Spleen (tissue), 7 donors: ENCODE measurements at regions not wholly inside any gene's neighbourhood (a gene's known extent, or its start where the extent isn't known, plus 50 kb on each side); places are given as distances from the start of the nearest gene placed in this dataset.

ENCODE experiments used
- POLR2A ChIP-seq, 3 donors: fragments of 450-650 bp; IDR thresholded peaks; one replicate each; pipeline ENCODE4 v1.5.1; 2017; ENCODE audit warnings: antibody characterized with exemption in 3 of 3, mild to moderate bottlenecking in 1 of 3
- TF ChIP-seq, protein P1 (sequence below), 11 experiments: fragments of 200-600 bp in 7 of 11; fragments of 450-650 bp in 4 of 11; sonication (generic) in 4 of 11; IDR thresholded peaks in 8 of 11; conservative IDR thresholded peaks in 3 of 11; 1 replicate in 7 of 11; 2 replicates in 4 of 11; pipeline versions ENCODE4 v1.4.0 to v1.8.0; 2016 to 2021; ENCODE audit warnings: antibody characterized with exemption in 11 of 11, inconsistent platforms in 4 of 11, mild to moderate bottlenecking in 1 of 11
- donor health status: DM: no; HTN: no; CAD: no; lungs with moderate emphysema.
- donor health status: DM: no; HTN: no; CAD: no.
- donor health status: DM: no; HTN: no; CAD: no.

DNA sequence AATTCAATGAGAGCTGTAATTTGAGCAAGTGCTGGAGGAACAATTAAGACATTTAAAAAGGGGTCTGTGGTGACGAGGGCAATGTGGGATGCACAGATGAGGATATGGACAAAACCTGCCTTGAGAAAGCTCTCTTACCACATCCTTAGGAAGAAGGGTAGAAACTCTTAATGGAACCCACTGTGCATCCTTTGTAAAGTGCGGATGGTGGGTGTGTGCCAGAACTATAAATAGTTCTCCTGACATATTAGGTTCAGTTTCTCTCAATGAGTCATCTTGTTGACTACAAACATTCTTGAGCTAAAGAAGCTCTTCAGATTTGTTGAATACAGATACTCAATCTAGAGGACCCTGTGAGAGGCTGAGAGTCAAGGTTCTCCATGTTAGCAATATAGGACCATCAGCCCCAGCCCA lies 106.1 kb upstream of the ANO4 start:
- TF ChIP-seq, protein P1, sequence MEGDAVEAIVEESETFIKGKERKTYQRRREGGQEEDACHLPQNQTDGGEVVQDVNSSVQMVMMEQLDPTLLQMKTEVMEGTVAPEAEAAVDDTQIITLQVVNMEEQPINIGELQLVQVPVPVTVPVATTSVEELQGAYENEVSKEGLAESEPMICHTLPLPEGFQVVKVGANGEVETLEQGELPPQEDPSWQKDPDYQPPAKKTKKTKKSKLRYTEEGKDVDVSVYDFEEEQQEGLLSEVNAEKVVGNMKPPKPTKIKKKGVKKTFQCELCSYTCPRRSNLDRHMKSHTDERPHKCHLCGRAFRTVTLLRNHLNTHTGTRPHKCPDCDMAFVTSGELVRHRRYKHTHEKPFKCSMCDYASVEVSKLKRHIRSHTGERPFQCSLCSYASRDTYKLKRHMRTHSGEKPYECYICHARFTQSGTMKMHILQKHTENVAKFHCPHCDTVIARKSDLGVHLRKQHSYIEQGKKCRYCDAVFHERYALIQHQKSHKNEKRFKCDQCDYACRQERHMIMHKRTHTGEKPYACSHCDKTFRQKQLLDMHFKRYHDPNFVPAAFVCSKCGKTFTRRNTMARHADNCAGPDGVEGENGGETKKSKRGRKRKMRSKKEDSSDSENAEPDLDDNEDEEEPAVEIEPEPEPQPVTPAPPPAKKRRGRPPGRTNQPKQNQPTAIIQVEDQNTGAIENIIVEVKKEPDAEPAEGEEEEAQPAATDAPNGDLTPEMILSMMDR (IDR thresholded peaks at IDR 0.05 in 8 of 11, conservative IDR thresholded peaks at IDR 0.05 in 3 of 11), result no peak
- TF ChIP-seq POLR2A (IDR thresholded peaks at IDR 0.05), result no peak
